ENCODE measurements at regions not wholly inside any gene's neighbourhood (a gene's known extent, or its start where the extent isn't known, plus 50 kb on each side); places are given as distances from the start of the nearest gene placed in this dataset.

GRCh38 chr5:67813877-67814539 is 401.5 kb upstream of the PIK3R1 start:
- peaks cover 7 to 16% of the 10 kb centered on the region in 2 donors for H3K27me3 Mint-ChIP-seq
- H3K36me3 ChIP-seq (ENCODE audit: insufficient read depth, low read length), result no peaks in the 10 kb centered on the region
- intact Hi-C loops (cut with micrococcal nuclease), result no loop called here
- H3K27ac ChIP-seq (ENCODE audit: low read depth, low read length), result no peak overlapping the region
- ChIA-PET CTCF (ENCODE audit: partially characterized antibody) (no interaction called here), POLR2A (ENCODE audit: partially characterized antibody) (no interaction called here)
- no peak for DNase-seq
- H3K4me3 ChIP-seq (ENCODE audit: low read length in 2 of 2), result no peak overlapping the region
- no peaks in the 10 kb centered on the region for H3K4me1 ChIP-seq (ENCODE audit: insufficient read depth, low read length)
- H3K9me3 Mint-ChIP-seq, result peaks cover 0 to 7% (median 0%) of the 10 kb centered on the region in 8 donors
- H3K4me1 Mint-ChIP-seq, result peaks cover 0 to 1% (median 0%) of the 10 kb centered on the region in 4 donors
- no peaks in the 10 kb centered on the region for H3K9me3 ChIP-seq (ENCODE audit: control insufficient read depth in 1 of 2, low read length in 2 of 2)
- H3K36me3 Mint-ChIP-seq, result no peaks in the 10 kb centered on the region
- no peak overlapping the region for H3K4me3 Mint-ChIP-seq
- no peaks in the 10 kb centered on the region for H3K27me3 ChIP-seq (ENCODE audit: insufficient read depth, low read length)
- H3K27ac Mint-ChIP-seq, result no peak overlapping the region

GRCh38 chr5:67809589-67809988 is 406.0 kb upstream of the PIK3R1 start:
- Histone ChIP-seq H3K27ac (ENCODE audit: low read depth, low read length) (no peak overlapping the region), H3K9me3 (ENCODE audit: control insufficient read depth in 1 of 2, low read length in 2 of 2) (no peaks in the 10 kb centered on the region), H3K4me3 (ENCODE audit: low read length in 2 of 2) (no peak overlapping the region), H3K4me1 (ENCODE audit: insufficient read depth, low read length) (no peaks in the 10 kb centered on the region), H3K27me3 (ENCODE audit: insufficient read depth, low read length) (no peaks in the 10 kb centered on the region), H3K36me3 (ENCODE audit: insufficient read depth, low read length) (no peaks in the 10 kb centered on the region)
- CTCF ChIA-PET (ENCODE audit: partially characterized antibody), result no interaction called here
- Mint-ChIP-seq H3K9me3 (peaks cover 0 to 5% (median 0%) of the 10 kb centered on the region in 8 donors), H3K36me3 (no peaks in the 10 kb centered on the region), H3K4me1 (peaks cover 0 to 2% (median under 1%) of the 10 kb centered on the region in 4 donors), H3K27ac (no peak overlapping the region), H3K4me3 (no peak overlapping the region), H3K27me3 (peaks cover 7 to 14% of the 10 kb centered on the region in 2 donors)
- POLR2A ChIA-PET (ENCODE audit: partially characterized antibody), result no interaction called here
- intact Hi-C loops (cut with micrococcal nuclease), result no loop called here
- DNase-seq, result no peak

DNA sequence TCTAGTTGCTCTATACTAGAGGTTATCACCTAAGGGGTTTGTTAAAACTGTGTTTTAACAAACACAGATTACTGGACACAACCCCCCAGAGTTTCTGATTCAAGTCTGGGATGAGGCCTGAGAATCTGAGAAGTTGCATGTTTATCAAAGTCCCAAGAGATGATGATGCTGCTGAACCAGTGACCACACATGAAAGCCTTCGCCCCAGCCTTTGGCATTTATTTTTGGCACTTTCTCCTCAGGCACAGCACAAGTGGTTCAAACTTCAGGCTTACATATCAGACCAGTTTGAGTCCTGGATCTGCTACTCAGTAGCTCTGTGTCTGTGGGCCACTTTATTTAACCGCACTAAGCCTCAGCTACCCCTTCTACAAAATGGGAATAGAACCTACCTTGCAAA is 407.2 kb upstream of the PIK3R1 start:
- ChIA-PET CTCF (ENCODE audit: partially characterized antibody) (no interaction called here), POLR2A (ENCODE audit: partially characterized antibody) (no interaction called here)
- intact Hi-C loops (cut with micrococcal nuclease), result no loop called here
- Mint-ChIP-seq H3K27ac (no peak overlapping the region), H3K4me3 (no peak overlapping the region), H3K9me3 (peaks cover 0 to 5% (median 0%) of the 10 kb centered on the region in 8 donors), H3K36me3 (no peaks in the 10 kb centered on the region), H3K27me3 (peaks cover 4 to 6% of the 10 kb centered on the region in 2 donors), H3K4me1 (peaks cover 0 to 2% (median under 1%) of the 10 kb centered on the region in 4 donors)
- H3K9me3 ChIP-seq (ENCODE audit: control insufficient read depth in 1 of 2, low read length in 2 of 2), result no peaks in the 10 kb centered on the region
- no peak for DNase-seq
- no peak overlapping the region for H3K27ac ChIP-seq (ENCODE audit: low read depth, low read length)
- no peak overlapping the region for H3K4me3 ChIP-seq (ENCODE audit: low read length in 2 of 2)
- no peaks in the 10 kb centered on the region for H3K36me3 ChIP-seq (ENCODE audit: insufficient read depth, low read length)
- H3K4me1 ChIP-seq (ENCODE audit: insufficient read depth, low read length), result no peaks in the 10 kb centered on the region
- H3K27me3 ChIP-seq (ENCODE audit: insufficient read depth, low read length), result no peaks in the 10 kb centered on the region

DNA sequence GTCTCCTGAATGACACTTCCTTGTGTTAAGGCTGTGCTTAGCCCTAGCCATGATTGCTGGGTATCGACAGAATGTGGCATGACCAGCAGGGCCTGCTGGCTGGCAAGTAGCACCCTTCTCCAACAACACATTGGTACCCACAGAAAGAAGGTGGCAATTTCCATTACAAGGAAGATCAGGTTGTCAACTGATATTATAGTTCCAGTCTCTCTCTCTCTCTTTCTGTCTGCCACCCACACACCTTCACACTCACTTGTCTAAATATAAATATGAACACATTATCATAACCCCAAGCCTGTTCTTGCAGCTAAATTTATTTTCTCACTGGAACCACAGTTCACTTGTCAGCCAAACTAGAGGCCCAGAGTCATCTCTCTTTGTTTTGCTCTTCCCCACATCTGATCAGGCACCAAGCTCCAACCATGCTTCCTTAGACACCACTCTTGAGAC is 408.1 kb upstream of the PIK3R1 start:
- Mint-ChIP-seq H3K9me3 (peaks cover 0 to 3% (median 0%) of the 10 kb centered on the region in 8 donors), H3K27ac (no peak overlapping the region)
- POLR2A ChIA-PET (ENCODE audit: partially characterized antibody), result no interaction called here

GRCh38 chr5:67806654-67807438 is 408.7 kb upstream of the PIK3R1 start:
- Histone ChIP-seq H3K4me1 (ENCODE audit: insufficient read depth, low read length) (no peaks in the 10 kb centered on the region), H3K4me3 (ENCODE audit: low read length in 2 of 2) (no peak overlapping the region), H3K36me3 (ENCODE audit: insufficient read depth, low read length) (no peaks in the 10 kb centered on the region), H3K9me3 (ENCODE audit: control insufficient read depth in 1 of 2, low read length in 2 of 2) (no peaks in the 10 kb centered on the region), H3K27me3 (ENCODE audit: insufficient read depth, low read length) (no peaks in the 10 kb centered on the region), H3K27ac (ENCODE audit: low read depth, low read length) (no peak overlapping the region)
- no peak overlapping the region for H3K4me3 Mint-ChIP-seq
- intact Hi-C loops (cut with micrococcal nuclease), result no loop called here
- DNase-seq, result no peak
- no peak overlapping the region for H3K27ac Mint-ChIP-seq
- peaks cover 0 to 2% (median 0%) of the 10 kb centered on the region in 8 donors for H3K9me3 Mint-ChIP-seq
- H3K4me1 Mint-ChIP-seq, result peaks cover 0 to 2% (median under 1%) of the 10 kb centered on the region in 4 donors
- H3K36me3 Mint-ChIP-seq, result no peaks in the 10 kb centered on the region
- H3K27me3 Mint-ChIP-seq, result no peaks in the 10 kb centered on the region
- POLR2A ChIA-PET (ENCODE audit: partially characterized antibody), result no interaction called here
- CTCF ChIA-PET (ENCODE audit: partially characterized antibody), result no interaction called here

More for the DNA sequence above, 408.1 kb upstream of the PIK3R1 start:
- Histone ChIP-seq H3K4me3 (ENCODE audit: low read length in 2 of 2) (no peak overlapping the region), H3K27ac (ENCODE audit: low read depth, low read length) (no peak overlapping the region), H3K4me1 (ENCODE audit: insufficient read depth, low read length) (no peaks in the 10 kb centered on the region), H3K36me3 (ENCODE audit: insufficient read depth, low read length) (no peaks in the 10 kb centered on the region), H3K9me3 (ENCODE audit: control insufficient read depth in 1 of 2, low read length in 2 of 2) (no peaks in the 10 kb centered on the region), H3K27me3 (ENCODE audit: insufficient read depth, low read length) (no peaks in the 10 kb centered on the region)
- Mint-ChIP-seq H3K36me3 (no peaks in the 10 kb centered on the region), H3K27me3 (peaks cover 2% of the 10 kb centered on the region in 2 donors), H3K4me1 (peaks cover 0 to 2% (median under 1%) of the 10 kb centered on the region in 4 donors), H3K4me3 (no peak overlapping the region)
- intact Hi-C loops (cut with micrococcal nuclease), result no loop called here
- CTCF ChIA-PET (ENCODE audit: partially characterized antibody), result no interaction called here
- DNase-seq, result no peak

GRCh38 chr5:67805666-67806348 is 409.7 kb upstream of the PIK3R1 start:
- Histone ChIP-seq H3K27ac (ENCODE audit: low read depth, low read length) (no peak overlapping the region), H3K9me3 (ENCODE audit: control insufficient read depth in 1 of 2, low read length in 2 of 2) (no peaks in the 10 kb centered on the region), H3K4me1 (ENCODE audit: insufficient read depth, low read length) (no peaks in the 10 kb centered on the region), H3K4me3 (ENCODE audit: low read length in 2 of 2) (no peak overlapping the region), H3K27me3 (ENCODE audit: insufficient read depth, low read length) (no peaks in the 10 kb centered on the region), H3K36me3 (ENCODE audit: insufficient read depth, low read length) (no peaks in the 10 kb centered on the region)
- no peak overlapping the region for H3K4me3 Mint-ChIP-seq
- H3K27ac Mint-ChIP-seq, result no peak overlapping the region
- intact Hi-C loops (cut with micrococcal nuclease), result no loop called here
- no peak for DNase-seq
- POLR2A ChIA-PET (ENCODE audit: partially characterized antibody), result no interaction called here
- H3K36me3 Mint-ChIP-seq, result no peaks in the 10 kb centered on the region
- peaks cover 0 to 4% of the 10 kb centered on the region in 2 donors for H3K27me3 Mint-ChIP-seq
- H3K9me3 Mint-ChIP-seq, result peaks cover 0 to 4% (median 0%) of the 10 kb centered on the region in 8 donors
- CTCF ChIA-PET (ENCODE audit: partially characterized antibody), result no interaction called here
- peaks cover 0 to 2% (median under 1%) of the 10 kb centered on the region in 4 donors for H3K4me1 Mint-ChIP-seq

DNA sequence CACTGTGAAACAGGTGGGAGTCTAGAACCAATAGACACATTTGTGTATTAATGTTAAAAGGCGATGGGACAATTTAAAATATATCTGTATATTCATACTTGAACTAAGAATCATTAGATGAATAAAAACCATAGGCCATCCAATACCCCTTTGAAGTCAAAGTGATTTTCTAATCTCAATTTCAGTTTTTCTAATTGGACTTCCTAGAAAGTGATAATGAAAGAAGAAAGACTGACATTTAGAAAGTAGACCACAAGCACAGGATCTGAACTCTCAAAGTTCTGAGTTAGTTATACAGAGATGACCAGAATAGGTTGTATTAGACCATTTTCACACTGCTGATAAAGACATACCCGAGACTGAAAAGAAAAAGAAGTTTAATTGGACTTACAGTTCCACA is 412.8 kb upstream of the PIK3R1 start:
- CTCF ChIA-PET (ENCODE audit: partially characterized antibody), result no interaction called here
- peaks cover 0 to 2% (median 0%) of the 10 kb centered on the region in 4 donors for H3K4me1 Mint-ChIP-seq
- peaks cover 0 to 6% of the 10 kb centered on the region in 2 donors for H3K27me3 Mint-ChIP-seq
- no peak overlapping the region for H3K4me3 Mint-ChIP-seq
- intact Hi-C loops (cut with micrococcal nuclease), result no loop called here
- Histone ChIP-seq H3K27ac (ENCODE audit: low read depth, low read length) (no peak overlapping the region), H3K36me3 (ENCODE audit: insufficient read depth, low read length) (no peaks in the 10 kb centered on the region), H3K27me3 (ENCODE audit: insufficient read depth, low read length) (no peaks in the 10 kb centered on the region), H3K4me1 (ENCODE audit: insufficient read depth, low read length) (no peaks in the 10 kb centered on the region), H3K9me3 (ENCODE audit: control insufficient read depth in 1 of 2, low read length in 2 of 2) (no peaks in the 10 kb centered on the region), H3K4me3 (ENCODE audit: low read length in 2 of 2) (no peak overlapping the region)
- POLR2A ChIA-PET (ENCODE audit: partially characterized antibody), result no interaction called here
- no peak for DNase-seq
- H3K9me3 Mint-ChIP-seq, result peaks cover 0 to 9% (median 3%) of the 10 kb centered on the region in 8 donors
- no peak overlapping the region for H3K27ac Mint-ChIP-seq
- H3K36me3 Mint-ChIP-seq, result no peaks in the 10 kb centered on the region
